OCI-LY7 (cell line): ENCODE measurements at regions not wholly inside any gene's neighbourhood (a gene's known extent, or its start where the extent isn't known, plus 50 kb on each side); places are given as distances from the start of the nearest gene placed in this dataset.

Experiments used
- EZH2phosphoT487 ChIP-seq: fragments of 200-600 bp; sonication (generic); IDR thresholded peaks from 2 replicates; pipeline ENCODE4 v1.6.1; 2018; ENCODE audit warnings: low read depth, borderline replicate concordance, mild to moderate bottlenecking, mixed run types, antibody characterized with exemption, low read length, moderate library complexity, mixed read lengths
- TF ChIP-seq, protein P1 (sequence below): fragments of 200-600 bp; sonication (generic); conservative IDR thresholded peaks from 2 replicates; pipeline ENCODE4 v1.5.1; 2014; ENCODE audit warnings: mild to moderate bottlenecking, antibody characterized with exemption, low read length, moderate library complexity, mixed read lengths

DNA sequence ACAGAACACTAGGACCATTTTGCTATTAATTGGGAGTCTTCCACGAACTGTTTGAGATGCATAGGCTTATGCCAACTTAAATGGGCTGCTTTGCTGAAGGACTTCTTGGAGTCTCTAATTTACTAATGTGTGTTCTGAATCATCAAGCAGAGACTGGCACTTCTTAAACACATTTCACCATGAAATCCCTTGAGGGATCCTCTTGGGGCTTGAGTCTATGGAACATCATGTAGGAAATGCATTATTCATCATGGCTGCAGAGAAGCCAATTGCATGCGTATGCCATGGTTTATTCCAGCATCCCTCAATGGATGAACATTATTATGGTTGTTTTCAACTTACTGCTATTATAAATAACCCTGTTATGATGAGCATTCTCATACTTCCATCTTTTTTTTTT lies 73.4 kb downstream of the FGD2 start:
- TF ChIP-seq, protein P1, sequence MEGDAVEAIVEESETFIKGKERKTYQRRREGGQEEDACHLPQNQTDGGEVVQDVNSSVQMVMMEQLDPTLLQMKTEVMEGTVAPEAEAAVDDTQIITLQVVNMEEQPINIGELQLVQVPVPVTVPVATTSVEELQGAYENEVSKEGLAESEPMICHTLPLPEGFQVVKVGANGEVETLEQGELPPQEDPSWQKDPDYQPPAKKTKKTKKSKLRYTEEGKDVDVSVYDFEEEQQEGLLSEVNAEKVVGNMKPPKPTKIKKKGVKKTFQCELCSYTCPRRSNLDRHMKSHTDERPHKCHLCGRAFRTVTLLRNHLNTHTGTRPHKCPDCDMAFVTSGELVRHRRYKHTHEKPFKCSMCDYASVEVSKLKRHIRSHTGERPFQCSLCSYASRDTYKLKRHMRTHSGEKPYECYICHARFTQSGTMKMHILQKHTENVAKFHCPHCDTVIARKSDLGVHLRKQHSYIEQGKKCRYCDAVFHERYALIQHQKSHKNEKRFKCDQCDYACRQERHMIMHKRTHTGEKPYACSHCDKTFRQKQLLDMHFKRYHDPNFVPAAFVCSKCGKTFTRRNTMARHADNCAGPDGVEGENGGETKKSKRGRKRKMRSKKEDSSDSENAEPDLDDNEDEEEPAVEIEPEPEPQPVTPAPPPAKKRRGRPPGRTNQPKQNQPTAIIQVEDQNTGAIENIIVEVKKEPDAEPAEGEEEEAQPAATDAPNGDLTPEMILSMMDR: no peak
- TF ChIP-seq EZH2phosphoT487: no peak
